ENCODE measurements at regions not wholly inside any gene's neighbourhood (a gene's known extent, or its start where the extent isn't known, plus 50 kb on each side); places are given as distances from the start of the nearest gene placed in this dataset.
"Not testable (repeated sequence)": the region's sequence is repeated elsewhere in the genome, so short reads cannot be mapped to it uniquely, and the experiment has no call there.

- no peak for DNase-seq
These were observed 394.4 kb upstream of the CHRM3 start for GRCh38 chr1:238991765-238992495.

- no peak for DNase-seq
These were observed 401.1 kb upstream of the CHRM3 start for GRCh38 chr1:238985312-238985711.

- no peak for DNase-seq
These were observed 403.6 kb upstream of the CHRM3 start for GRCh38 chr1:238982736-238983135.

- no peak for DNase-seq
These were observed 404.9 kb upstream of the CHRM3 start for GRCh38 chr1:238981317-238981933.

GRCh38 chr1:238980053-238980452 lies 406.3 kb upstream of the CHRM3 start:
- no peak for DNase-seq

GRCh38 chr1:238964631-238965030 lies 421.7 kb upstream of the CHRM3 start:
- DNase-seq = no peak

GRCh38 chr1:238962941-238963340 lies 423.4 kb upstream of the CHRM3 start:
- DNase-seq = no peak

GRCh38 chr1:238961790-238962189 lies 424.6 kb upstream of the CHRM3 start:
- DNase-seq = no peak

GRCh38 chr1:238960071-238960470 lies 426.3 kb upstream of the CHRM3 start:
- DNase-seq = no peak

GRCh38 chr1:238955934-238956333 lies 430.4 kb upstream of the CHRM3 start:
- no peak for DNase-seq

- DNase-seq = no peak
These were observed 431.5 kb upstream of the CHRM3 start for GRCh38 chr1:238954865-238955264.

GRCh38 chr1:238953448-238954010 lies 432.8 kb upstream of the CHRM3 start:
- DNase-seq = no peak

GRCh38 chr1:238951809-238952208 lies 434.6 kb upstream of the CHRM3 start:
- no peak for DNase-seq

- no peak for DNase-seq
These were observed 435.6 kb upstream of the CHRM3 start for GRCh38 chr1:238950784-238951183.

GRCh38 chr1:238950017-238950416 lies 436.4 kb upstream of the CHRM3 start:
- DNase-seq = no peak

- no peak for DNase-seq
These were observed 442.3 kb upstream of the CHRM3 start for GRCh38 chr1:238944028-238944427.

- no peak for DNase-seq
These were observed 458.5 kb upstream of the CHRM3 start for GRCh38 chr1:238927899-238928298.

GRCh38 chr1:238916828-238917227 lies 469.5 kb upstream of the CHRM3 start:
- DNase-seq = no peak

GRCh38 chr1:238914346-238914745 lies 472.0 kb upstream of the CHRM3 start:
- no peak for DNase-seq

- no peak for DNase-seq
These were observed 473.2 kb upstream of the CHRM3 start for GRCh38 chr1:238913210-238913609.

GRCh38 chr1:238912148-238912547 lies 474.2 kb upstream of the CHRM3 start:
- no peak for DNase-seq

GRCh38 chr1:238902752-238903151 lies 483.6 kb upstream of the CHRM3 start:
- not testable (repeated sequence) for DNase-seq

- no peak for DNase-seq
These were observed 486.0 kb upstream of the CHRM3 start for GRCh38 chr1:238900334-238900865.

- DNase-seq = no peak
These were observed 487.5 kb upstream of the CHRM3 start for GRCh38 chr1:238898856-238899255.
